Activated naive CD8-positive, alpha-beta T cell treated with anti-CD3 and anti-CD28 coated beads, Interleukin-2, amount 50 U/mL, for 16 hours (primary cell): ENCODE measurements at regions not wholly inside any gene's neighbourhood (a gene's known extent, or its start where the extent isn't known, plus 50 kb on each side); places are given as distances from the start of the nearest gene placed in this dataset.

ENCODE experiments used
- DNase-seq: peaks from one replicate; pipeline ENCODE4 v3.0.0-alpha.2; 2020; ENCODE audit warnings: low read depth, low spot score

DNA sequence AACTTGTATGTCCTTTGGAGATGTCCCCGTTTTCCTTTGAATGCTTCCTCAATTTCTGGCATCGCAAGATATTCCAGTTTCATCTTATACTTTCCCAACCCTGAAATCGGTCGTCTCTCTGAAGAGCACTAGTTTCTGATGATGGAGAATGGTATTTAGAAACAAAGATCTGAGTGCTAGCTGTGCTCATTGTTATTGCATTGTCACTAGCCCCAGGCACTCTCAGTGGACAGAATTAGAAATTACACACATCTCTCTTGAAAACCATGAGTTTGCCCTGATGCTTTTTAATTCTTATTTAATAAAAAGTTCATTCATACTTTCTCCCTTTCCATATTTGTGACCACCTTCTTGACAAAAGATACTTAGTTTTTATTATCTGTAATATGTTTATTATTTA is 67.7 kb downstream of the C9orf152 start:
- DNase-seq, result no peak

DNA sequence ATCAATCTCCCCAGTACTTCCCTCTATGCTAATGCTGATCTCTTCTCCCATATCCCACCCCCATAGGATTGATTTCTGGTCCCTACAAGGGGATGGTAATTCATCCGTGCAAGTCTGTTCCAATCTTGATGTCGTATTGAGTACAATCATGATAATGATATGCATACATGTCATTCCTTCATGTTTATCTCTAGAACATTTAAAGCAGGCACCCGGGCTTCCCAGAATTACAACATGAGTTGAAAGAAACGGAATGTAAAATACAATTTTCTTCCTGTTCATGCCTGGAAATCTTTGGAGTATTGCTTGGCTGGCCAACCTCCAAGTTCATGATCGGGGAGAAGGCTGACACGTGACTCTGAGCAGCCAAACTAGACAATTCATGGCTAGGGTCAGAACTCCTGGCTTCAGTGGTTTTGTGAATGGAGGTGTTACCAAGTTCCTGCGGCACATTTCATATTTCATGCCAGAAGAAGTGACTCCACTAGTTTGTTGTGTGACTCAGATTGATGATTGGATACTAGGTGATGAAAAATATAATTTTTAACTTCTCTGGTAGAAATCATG is 66.6 kb downstream of the C9orf152 start:
- DNase-seq, result no peak

DNA sequence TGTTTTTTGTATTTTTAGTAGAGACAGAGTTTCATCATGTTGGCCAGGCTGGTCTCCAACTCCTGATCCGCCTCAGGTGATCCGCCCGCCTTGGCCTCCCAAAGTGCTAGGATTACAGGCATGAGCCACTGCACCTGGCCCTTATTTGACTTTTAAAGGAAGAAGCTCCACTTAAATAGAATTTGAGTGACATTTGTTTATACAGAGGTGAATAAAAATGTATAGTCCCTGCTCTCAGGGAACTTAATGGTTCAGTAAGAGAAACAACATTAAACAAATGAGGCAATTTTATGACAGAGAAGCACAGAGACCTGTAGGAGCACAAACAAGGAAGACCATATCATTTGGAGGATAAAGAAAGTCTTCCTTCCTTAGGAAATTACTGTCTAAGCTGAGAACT is 65.7 kb downstream of the C9orf152 start:
- DNase-seq, result no peak

DNA sequence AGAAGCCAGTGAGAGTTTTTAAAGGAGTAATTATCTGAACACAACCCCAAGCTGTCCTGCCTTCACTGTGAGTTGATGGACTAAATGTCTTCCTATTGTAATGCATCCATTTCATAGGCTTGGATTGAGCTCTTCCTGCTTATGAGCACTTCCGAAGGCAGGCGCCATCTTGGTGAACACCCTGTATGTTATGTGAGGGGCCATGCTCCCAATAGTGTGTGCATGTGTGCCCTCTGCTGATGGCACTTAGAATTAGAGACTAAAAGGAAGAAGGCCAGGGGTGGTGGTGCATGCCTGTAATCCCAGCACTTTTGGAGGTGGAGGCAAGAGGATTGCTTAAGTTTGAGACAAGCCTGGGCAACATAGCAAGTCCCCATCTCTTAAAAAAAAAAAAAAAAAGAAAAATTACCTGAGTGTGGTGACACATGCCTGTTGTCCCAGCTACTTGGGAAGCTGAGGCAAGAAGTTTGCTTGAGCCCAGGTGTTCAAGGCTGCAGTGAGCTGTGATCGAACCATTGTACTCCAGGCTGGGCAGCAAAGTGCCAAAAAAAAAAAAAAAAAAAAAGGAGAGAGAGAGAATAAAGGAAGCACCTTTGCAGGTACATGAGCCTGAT is 65.0 kb downstream of the C9orf152 start:
- DNase-seq, result no peak

DNA sequence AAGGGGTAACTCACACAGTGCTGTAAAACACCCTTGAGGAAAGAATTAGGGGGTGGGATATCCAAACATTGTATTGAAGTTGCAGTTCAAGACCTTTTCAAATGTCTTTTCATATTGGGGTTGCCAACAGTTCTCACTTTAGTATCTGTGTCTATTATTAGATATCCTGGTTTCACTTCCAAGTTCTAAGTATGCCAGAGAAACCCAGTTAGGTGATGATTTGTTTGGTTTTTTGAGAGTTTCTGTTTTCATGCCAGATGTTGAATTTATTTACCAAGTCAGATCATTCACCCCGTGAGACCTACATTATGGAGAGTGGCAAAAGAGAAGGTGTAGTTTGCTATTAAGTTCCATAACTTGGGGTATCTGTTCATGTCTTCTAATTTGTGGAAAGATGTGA is 64.5 kb downstream of the C9orf152 start:
- DNase-seq, result no peak

DNA sequence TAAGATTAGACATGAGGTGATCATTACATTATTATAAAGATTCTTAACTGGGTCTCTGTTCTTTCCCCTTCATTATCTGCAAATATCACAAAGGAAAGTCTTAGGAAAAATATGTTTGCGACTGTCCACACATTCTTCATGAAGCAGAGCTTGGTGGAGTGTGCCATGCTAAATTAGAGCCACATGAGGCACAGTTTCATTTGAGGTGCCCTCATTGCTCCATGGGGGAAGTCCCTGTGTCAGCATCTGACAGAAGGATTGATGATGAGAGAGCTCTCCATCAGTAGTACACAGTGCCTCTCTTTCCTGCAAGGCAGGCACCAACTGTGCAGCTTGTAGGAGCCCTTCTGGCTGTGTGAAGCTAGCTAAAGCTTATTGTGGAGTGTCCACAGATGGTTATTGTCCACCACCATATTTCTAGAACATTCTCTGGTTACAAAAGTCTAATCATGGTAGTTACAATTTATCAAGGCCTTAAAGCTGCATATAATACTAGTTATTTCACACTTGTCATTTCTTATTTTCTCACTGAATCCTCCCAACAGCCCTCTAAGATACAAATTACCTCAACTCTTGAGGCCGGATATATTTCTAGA is 63.9 kb downstream of the C9orf152 start:
- no peak for DNase-seq

DNA sequence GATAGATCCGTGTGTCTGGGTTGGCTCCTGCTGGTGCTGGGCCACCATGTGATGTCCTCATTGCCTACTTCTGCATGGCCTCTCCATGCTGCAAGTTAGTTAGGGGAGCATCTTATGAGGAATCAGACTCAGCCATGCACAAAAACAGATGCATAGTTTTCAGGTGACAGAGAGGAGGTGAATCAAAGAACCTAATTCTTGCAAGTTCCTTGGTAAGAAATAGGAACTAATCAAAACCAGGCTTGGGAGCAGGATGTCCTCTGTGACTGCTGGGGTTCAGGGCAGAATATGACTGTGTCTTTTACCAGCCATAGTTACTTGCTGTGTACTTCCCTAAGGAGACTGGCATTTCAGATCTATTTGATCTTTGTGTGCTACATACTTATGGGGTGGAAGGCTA is 61.6 kb downstream of the C9orf152 start:
- DNase-seq, result no peak

DNA sequence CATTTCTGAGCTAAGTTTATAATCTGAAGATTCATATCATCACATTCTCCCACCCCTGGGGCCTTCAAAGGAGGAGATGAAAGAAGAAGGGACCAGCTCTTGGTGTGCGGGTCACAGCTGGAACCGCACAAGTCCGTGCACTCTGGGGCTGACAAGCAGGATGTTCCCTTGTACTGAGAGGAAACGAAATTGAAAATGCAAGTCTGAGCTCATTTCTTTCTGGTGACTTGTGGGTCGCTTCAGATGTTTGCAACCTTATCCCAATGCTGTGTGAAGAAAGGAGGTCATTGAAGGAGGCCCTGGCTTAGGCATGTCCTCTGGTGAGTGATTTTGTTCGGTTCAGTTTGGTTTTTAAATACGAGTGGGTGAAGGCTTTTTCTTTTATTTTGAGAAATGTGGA is 59.6 kb downstream of the C9orf152 start:
- DNase-seq, result peak; percentile 30

DNA sequence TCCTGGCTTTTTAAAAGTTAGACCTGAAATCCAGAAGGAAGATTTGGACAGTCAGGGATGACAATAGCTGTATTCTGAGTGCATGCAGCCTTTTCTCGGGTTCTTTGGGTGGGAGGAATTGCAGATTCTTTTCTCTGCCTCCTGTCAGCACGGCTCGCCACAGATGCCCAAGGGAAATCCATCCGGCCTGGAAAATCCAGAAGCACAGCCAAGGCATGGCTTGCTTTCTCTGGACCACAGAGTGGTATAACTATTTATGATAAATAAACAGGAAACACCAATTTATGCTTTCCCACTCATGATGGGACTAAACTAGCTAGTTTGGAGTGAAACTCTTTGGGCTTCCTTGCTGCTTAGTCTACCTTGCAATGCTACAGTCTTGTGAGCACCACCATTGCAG is 59.1 kb downstream of the C9orf152 start:
- no peak for DNase-seq
